ENCODE measurements at regions not wholly inside any gene's neighbourhood (a gene's known extent, or its start where the extent isn't known, plus 50 kb on each side); places are given as distances from the start of the nearest gene placed in this dataset.

GRCh38 chr14:98716133-98716532 lies 555.9 kb downstream of the BCL11B start:
- H3K4me2 ChIP-seq (ENCODE audit: insufficient read depth, low read length) = no peak overlapping the region
- BruUV-seq (replicated peaks) = no TSS peak
- H3K9me3 ChIP-seq (replicated peaks; ENCODE audit: control insufficient read depth, insufficient read depth, low read length) = peaks cover 4% of the 10 kb centered on the region
- POLR2A ChIA-PET = no interaction called here
- no peaks in the 10 kb centered on the region for H3K36me3 ChIP-seq (ENCODE audit: control insufficient read depth in 2 of 2, extremely low read depth in 1 of 2, insufficient read depth in 2 of 2, low read length in 2 of 2)
- H4K20me1 ChIP-seq (replicated peaks; ENCODE audit: control insufficient read depth, extremely low read depth, insufficient read depth, low read length) = no peaks in the 10 kb centered on the region
- CTCF ChIA-PET = no interaction called here
- no peak for FAIRE-seq
- TF ChIP-seq, protein P1, sequence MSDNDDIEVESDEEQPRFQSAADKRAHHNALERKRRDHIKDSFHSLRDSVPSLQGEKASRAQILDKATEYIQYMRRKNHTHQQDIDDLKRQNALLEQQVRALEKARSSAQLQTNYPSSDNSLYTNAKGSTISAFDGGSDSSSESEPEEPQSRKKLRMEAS (IDR thresholded peaks at IDR 0.05; ENCODE audit: insufficient read depth, insufficient read length) = no peak
- TF ChIP-seq EZH2 (IDR thresholded peaks at IDR 0.05; ENCODE audit: borderline replicate concordance, low read depth, low read length, severe bottlenecking) (no peak), MYC (IDR thresholded peaks at IDR 0.05; ENCODE audit: low read depth, low read length) (no peak), GATA2 (IDR thresholded peaks at IDR 0.05; ENCODE audit: insufficient read depth, insufficient read length, low read depth, low read length) (no peak), CTCF (IDR thresholded peaks at IDR 0.05; ENCODE audit: extremely low read depth in 1 of 2, insufficient read depth in 1 of 2, low read depth in 1 of 2, low read length in 2 of 2) (no peak), JUN (IDR thresholded peaks at IDR 0.05; ENCODE audit: borderline replicate concordance, insufficient read depth, insufficient read length, low read depth) (no peak), FOS (IDR thresholded peaks at IDR 0.05; ENCODE audit: borderline replicate concordance, insufficient read depth, low read length) (no peak), POLR2AphosphoS5 (IDR thresholded peaks at IDR 0.05; ENCODE audit: insufficient read depth, low read depth, low read length) (no peak), POLR2A (IDR thresholded peaks at IDR 0.05; ENCODE audit: low read depth, low read length) (no peak)
- no peak overlapping the region for H3K27ac ChIP-seq (ENCODE audit: insufficient read depth, low read depth, low read length)
- DNase-seq (ENCODE audit: low read depth, low spot score) = no peak
- H3K9ac ChIP-seq (replicated peaks; ENCODE audit: extremely low read depth, insufficient read depth, low read length) = no peak overlapping the region
- no peak overlapping the region for H2AFZ ChIP-seq (ENCODE audit: low read depth, low read length)
- H3K9me1 ChIP-seq (replicated peaks; ENCODE audit: control insufficient read depth, extremely low read depth, insufficient read depth, low read length) = no peaks in the 10 kb centered on the region
- no peaks in the 10 kb centered on the region for H3K27me3 ChIP-seq (ENCODE audit: control insufficient read depth in 2 of 2, insufficient read depth in 2 of 2, low read length in 2 of 2)
- no peaks in the 10 kb centered on the region for H3K79me2 ChIP-seq (ENCODE audit: control insufficient read depth, insufficient read depth, low read length)
- no peak overlapping the region for H3K4me3 ChIP-seq (replicated peaks in 1 of 3; ENCODE audit: insufficient read depth in 1 of 3, low read depth in 1 of 3, low read length in 3 of 3)
- no peaks in the 10 kb centered on the region for H3K4me1 ChIP-seq (ENCODE audit: control insufficient read depth, extremely low read depth, insufficient read depth, low read length)
- dilution Hi-C loops (cut with MboI; ENCODE audit: extremely low pct_ligation_motif_present, low sequenced_read_pairs) = no loop called here
- intact Hi-C loops (cut with micrococcal nuclease) = no loop called here
